Epithelial cell of esophagus (primary cell): ENCODE measurements at regions not wholly inside any gene's neighbourhood (a gene's known extent, or its start where the extent isn't known, plus 50 kb on each side); places are given as distances from the start of the nearest gene placed in this dataset.

Source experiments
- DNase-seq: peaks from one replicate; pipeline ENCODE4 v3.0.0; 2010; ENCODE audit warnings: low read depth
- H3K4me3 ChIP-seq: 2 replicates; pipeline ENCODE4 v1.5.1; 2011; ENCODE audit warnings: mild to moderate bottlenecking, low read length, control low read depth
- TF ChIP-seq, protein P1 (sequence below): IDR thresholded peaks from 2 replicates; pipeline ENCODE4 v1.5.1; 2011; ENCODE audit warnings: low read depth, mild to moderate bottlenecking, low read length, control low read depth, inconsistent platforms; ENCODE audit not compliant: insufficient read depth; ENCODE audit errors: missing control alignments

GRCh38 chr10:83691791-83692596 is 447.3 kb upstream of the GHITM start:
- no peak overlapping the region for H3K4me3 ChIP-seq
- TF ChIP-seq, protein P1, sequence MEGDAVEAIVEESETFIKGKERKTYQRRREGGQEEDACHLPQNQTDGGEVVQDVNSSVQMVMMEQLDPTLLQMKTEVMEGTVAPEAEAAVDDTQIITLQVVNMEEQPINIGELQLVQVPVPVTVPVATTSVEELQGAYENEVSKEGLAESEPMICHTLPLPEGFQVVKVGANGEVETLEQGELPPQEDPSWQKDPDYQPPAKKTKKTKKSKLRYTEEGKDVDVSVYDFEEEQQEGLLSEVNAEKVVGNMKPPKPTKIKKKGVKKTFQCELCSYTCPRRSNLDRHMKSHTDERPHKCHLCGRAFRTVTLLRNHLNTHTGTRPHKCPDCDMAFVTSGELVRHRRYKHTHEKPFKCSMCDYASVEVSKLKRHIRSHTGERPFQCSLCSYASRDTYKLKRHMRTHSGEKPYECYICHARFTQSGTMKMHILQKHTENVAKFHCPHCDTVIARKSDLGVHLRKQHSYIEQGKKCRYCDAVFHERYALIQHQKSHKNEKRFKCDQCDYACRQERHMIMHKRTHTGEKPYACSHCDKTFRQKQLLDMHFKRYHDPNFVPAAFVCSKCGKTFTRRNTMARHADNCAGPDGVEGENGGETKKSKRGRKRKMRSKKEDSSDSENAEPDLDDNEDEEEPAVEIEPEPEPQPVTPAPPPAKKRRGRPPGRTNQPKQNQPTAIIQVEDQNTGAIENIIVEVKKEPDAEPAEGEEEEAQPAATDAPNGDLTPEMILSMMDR, result no peak
- no peak for DNase-seq

DNA sequence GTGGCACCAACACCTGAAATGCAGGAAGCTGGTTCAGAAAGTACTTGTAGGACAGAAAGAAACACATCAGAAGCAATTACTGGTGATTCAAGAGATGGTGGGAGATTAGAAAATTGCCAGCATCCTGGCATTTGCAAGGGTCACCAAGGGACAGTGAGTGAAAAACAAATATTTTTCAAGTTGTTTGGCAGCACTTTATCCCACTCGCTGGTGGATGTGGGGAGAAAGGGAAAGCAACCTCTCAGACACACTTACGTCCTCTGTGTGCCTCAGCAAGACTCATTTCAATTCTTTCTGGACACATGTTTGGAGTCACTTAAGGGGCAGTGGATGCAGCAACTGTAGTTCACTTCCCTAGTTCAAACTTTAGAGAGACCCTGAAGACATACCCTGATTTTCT is 440.4 kb upstream of the GHITM start:
- TF ChIP-seq, protein P1, result no peak
- DNase-seq, result no peak

GRCh38 chr10:83701799-83702198 is 437.5 kb upstream of the GHITM start:
- no peak for DNase-seq
- TF ChIP-seq, protein P1, result no peak

More for the DNA sequence above, 440.4 kb upstream of the GHITM start:
- H3K4me3 ChIP-seq, result no peak overlapping the region

GRCh38 chr10:83702731-83703130 is 436.6 kb upstream of the GHITM start:
- DNase-seq, result no peak
- H3K4me3 ChIP-seq, result no peak overlapping the region
- TF ChIP-seq, protein P1, result no peak

More at GRCh38 chr10:83701799-83702198, 437.5 kb upstream of the GHITM start:
- no peak overlapping the region for H3K4me3 ChIP-seq

DNA sequence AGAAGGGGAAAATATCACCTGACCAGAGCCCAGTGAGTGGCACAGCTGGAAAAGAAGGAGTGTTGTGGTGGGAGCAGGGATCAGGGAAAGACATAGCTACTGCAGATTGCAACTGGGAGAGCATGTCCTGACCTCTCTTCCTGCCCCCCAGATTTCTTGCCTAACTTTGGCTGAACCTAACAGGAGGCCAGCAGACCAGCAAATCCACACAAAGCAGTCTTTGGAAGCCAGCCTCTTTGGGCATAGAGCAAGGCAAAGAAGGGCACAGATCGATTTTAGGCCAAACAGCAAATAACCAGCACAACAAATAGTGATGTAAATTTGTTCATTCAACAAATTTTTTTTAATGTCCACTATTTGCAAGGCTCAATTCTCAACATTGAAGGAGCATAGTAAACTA is 433.2 kb upstream of the GHITM start:
- no peak for DNase-seq
- TF ChIP-seq, protein P1, result no peak
- H3K4me3 ChIP-seq, result no peak overlapping the region

DNA sequence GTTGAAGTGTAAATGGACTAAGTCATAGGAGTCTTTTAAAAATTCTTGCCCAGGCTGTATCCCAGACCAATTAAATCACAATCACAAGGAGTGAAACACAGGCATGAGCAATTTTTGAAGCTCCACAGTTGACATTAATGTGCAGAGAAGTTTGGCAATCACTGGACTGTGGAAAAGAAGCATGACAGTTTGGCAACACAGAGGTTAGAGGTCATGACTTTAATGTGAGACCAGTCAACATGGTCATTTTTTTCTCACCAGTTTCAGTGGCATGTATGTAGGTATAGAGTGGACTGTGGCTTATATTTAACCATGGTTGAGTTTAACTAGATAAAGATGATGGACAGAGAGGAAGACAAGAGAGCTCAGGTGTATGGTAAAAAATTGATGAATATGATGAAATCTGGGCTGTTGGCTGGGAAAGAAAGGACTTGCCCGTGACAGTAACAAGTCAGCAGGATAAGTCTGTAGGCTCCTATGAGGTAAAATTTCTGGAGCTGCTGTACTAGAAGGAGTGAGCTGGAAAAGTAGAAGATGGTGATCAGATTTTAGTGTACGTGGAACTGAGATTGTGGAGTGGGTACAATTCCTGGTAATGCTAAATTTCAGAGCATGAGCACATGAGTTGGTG is 432.2 kb upstream of the GHITM start:
- TF ChIP-seq, protein P1, result no peak
- DNase-seq, result no peak
- no peak overlapping the region for H3K4me3 ChIP-seq

- no peak overlapping the region for H3K4me3 ChIP-seq
- TF ChIP-seq, protein P1, result no peak
- no peak for DNase-seq
Observed at GRCh38 chr10:83713423-83713822, 425.9 kb upstream of the GHITM start.
